GM19372 (cell line): ENCODE measurements at regions not wholly inside any gene's neighbourhood (a gene's known extent, or its start where the extent isn't known, plus 50 kb on each side); places are given as distances from the start of the nearest gene placed in this dataset.
"Not testable (repeated sequence)": the region's sequence is repeated elsewhere in the genome, so short reads cannot be mapped to it uniquely, and the experiment has no call there.

Source experiments
- ATAC-seq: cut with Tn5 transposase; IDR thresholded peaks from one replicate; pipeline ENCODE4 v1.9.1; 2021; ENCODE audit warnings: mild to moderate bottlenecking, low read depth, moderate library complexity; ENCODE audit not compliant: unreplicated experiment

DNA sequence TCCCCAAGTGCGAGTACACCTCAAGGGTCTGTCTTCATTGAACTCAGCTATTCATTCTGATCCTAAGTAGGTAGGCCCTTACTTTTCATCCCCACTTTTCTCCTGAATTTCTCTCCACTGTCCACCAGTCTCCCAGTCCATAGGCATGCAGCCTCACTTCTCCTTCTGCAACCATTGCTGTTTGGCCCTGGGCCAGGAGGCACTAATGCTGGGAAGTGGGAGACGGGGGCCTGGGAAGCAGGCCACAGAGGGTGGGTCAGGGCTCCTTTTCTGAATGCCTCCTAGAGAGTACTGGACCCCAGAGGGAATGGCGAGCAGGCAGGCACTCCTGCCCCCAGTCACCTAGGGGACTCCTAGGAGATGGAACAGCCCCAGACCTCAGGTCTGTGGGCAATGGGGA lies 203.5 kb upstream of the RPL34 start:
- ATAC-seq, result no peak

DNA sequence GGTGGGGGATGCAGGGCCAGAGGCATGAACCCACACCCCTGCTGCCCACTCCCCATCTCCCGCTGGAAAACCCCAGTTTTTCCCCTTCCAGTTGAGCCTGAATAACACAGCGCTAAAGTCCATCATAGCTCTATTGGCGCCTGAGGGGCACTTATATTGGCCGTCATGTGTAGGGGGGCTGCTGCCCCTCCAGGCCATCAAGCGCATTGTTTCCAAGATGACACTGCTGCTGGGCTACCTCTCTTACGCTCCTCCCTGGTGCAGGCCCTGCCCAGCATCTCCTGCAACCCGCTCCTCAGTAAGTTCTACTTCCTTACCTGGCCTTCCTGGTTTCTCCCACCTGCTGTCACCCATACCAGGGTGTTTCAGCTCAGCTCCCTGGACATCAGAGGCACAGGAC lies 205.0 kb upstream of the RPL34 start:
- no peak for ATAC-seq

DNA sequence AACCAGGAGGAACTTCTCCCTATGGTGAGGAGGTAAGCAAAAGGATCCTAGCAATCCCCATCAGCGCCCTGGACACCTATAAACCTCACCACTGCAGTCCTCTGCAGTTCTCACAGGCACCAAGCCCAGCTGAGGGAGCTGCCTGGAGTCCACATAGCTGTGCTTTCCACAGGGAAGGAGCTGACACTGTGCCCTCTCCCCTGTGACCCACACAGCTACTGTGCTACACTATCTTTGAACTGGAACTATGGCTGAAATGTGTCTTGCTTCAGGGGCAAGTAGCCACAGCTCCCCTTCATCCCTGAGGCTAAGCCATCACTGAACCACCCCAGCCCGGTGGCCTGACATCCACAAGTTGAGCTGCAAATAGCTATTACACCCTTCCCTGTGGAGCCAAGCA lies 208.5 kb upstream of the RPL34 start:
- no peak for ATAC-seq

DNA sequence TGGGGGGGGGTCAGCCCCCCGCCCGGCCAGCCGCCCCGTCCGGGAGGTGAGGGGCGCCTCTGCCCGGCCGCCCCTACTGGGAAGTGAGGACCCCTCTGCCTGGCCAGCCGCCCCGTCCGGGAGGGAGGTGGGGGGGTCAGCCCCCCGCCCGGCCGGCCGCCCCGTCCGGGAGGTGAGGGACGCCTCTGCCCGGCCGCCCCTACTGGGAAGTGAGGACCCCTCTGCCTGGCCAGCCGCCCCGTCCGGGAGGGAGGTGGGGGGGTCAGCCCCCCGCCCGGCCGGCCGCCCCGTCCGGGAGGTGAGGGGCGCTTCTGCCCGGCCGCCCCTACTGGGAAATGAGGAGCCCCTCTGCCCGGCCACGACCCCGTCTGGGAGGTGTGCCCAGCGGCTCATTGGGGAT lies 210.7 kb upstream of the RPL34 start:
- not testable (repeated sequence) for ATAC-seq

DNA sequence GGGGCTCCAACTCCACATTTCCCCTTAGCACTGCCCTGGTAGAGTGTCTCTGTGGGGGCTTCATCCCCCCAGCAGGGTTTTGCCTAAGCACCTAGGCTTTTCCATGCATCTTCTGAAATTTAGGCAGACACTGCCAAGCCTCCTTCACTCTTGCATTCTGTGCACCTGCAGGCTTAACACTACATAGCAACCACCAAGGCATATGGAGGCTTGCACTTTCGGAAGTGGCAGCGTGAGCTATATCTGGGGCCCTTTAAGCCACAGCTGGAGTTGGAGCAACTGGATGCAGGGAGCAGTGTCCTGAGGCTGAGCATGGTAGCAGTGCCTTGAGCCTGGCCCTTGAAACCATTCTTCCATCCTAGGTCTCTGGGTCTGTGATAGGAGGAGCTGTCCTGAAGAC lies 214.8 kb upstream of the RPL34 start:
- no peak for ATAC-seq

DNA sequence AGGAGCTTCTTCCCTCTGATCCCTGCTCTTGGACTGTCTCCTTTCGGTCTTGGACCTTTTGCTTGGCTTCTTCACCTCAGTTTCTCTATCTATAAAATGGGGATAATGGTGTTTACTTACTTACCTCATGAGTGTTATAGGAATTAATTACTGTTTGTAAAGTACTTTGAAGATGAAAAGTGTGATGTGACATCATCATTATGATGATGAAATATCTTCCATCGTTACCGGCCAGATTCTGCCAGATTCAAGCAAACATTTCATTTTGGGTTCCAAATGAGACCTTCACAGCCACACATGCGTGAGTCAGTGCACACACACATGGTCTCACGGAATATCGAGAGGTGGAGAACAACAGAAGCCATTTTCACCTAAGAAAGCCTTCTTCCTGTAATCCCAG lies 220.1 kb upstream of the RPL34 start:
- no peak for ATAC-seq

DNA sequence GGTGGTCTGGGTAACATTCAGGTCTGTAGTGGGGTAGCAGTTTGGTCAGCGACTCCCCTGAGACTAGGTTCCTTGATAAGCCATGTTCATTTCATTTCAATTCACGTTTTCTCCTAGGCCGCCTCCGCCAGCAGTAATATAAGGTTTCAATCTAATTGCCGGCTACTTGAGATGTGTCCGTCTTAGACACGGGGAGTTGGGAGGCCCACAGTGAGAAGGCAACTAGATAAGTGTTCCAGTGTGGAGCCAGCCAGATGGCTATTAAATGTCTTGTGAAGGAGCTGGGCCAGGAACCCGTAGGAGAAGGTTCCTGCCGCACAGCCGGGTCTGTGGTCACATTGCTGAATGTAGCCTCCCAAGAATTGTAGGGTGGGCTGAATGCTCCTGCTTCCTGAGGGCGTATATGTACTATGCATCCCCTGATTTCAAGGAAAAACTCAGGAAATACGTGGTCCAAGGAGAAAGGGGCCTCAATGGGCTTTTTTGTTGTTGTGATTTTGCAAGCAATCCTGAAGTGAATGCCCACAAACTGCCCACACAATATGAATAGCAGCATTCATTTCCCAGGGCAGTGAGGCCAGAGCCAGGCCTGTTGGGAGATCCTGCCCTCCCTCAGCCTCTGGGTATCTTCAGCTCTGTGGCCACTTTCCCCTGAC lies 220.6 kb upstream of the RPL34 start:
- no peak for ATAC-seq

DNA sequence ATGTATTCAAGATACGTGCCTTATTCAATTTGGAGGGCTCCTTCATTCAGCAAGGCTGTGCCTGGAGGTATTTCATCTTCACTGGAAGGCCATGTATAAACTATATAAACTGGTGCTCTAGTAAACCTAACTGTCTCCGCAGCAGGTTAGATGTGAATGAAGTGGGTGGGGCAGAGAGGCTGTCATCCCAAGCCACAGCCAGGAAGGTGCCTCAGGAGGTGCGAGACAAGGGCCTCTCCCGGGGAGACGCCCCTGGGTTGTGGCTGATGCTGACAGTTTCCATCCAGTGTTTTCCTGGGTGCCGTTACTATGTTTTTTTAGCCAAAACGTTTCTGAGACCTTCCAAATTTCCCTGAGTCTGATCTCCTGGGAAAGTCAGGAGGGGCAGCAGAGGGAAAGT lies 221.5 kb upstream of the RPL34 start:
- no peak for ATAC-seq

DNA sequence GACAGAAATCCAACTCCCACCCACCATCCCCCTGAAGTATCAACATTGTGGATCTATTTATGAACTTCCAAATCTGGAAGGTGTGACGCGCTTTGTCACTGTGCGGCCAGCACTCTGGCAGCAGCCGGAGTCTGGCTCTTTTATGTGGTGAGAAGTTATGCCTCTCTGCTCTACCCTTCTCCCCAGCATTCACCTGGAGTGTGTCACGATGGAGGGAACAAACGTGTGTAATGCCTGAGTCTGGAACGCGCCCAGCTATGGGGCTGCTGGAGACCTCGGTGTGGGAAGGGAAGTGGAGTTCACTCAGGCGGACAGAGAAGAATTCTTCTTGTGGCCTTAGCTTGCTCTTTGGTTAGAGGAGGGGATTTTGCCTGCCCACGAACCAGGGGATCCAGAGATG lies 222.1 kb upstream of the RPL34 start:
- no peak for ATAC-seq

DNA sequence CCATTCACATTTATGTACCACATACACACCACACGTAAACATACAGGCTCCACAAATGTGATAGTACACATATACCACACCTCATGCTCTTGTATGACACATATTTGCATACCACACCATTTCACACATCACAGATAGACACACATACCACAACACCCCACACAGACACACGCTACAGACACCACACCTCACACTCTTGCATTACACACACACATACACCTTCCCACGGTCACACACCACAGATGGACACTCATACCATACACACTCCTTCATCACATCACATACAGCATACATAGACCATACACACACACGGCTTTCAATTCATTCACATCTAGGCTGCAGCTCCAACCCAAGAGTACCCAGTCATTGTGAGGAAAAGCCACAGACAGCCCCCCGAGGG lies 222.5 kb upstream of the RPL34 start:
- no peak for ATAC-seq

DNA sequence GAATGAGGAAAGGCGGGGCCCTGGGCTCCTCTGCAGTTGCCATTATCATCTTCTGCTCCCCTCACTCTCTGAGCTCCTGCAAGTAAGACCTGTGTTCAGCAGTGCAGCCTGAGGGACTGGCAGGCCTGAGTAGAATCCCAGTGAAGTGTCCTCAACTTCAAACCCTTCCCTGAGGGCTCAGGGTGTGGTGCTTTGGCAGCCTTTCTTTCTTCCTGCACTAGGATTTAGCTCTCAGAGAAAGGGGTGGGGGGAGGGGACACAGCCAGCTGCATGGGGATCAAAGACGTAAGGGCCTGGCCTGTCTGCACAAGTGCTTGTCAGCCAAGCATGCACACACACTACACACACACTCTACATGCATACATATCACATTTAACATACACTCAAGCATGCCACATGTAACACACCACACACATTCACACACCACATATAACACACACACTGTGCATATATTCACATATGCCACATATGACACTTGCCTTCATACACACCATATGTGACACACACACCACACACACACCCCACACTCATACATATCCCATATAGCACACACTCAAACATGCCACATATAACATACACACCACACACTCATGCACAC lies 223.4 kb upstream of the RPL34 start:
- ATAC-seq, result no peak

DNA sequence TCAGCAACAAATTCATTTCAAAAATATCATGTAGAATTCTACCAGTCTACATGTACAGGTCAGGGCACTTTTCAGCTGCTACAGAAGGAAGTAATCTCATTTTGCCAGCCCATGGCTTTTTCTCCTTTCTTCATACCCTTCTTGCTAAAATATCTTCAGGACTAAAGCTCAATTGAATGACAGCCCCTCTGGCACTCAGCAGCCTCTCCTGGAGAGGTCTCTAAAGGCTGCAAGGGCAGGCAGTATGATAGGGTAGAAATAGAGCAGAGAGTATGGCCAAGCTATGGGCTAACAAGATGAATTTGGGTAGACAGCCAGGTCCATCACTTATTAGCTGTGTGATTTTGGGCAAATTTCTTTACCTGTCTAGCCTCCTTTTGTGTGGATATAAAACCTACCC lies 224.6 kb upstream of the RPL34 start:
- ATAC-seq, result no peak

DNA sequence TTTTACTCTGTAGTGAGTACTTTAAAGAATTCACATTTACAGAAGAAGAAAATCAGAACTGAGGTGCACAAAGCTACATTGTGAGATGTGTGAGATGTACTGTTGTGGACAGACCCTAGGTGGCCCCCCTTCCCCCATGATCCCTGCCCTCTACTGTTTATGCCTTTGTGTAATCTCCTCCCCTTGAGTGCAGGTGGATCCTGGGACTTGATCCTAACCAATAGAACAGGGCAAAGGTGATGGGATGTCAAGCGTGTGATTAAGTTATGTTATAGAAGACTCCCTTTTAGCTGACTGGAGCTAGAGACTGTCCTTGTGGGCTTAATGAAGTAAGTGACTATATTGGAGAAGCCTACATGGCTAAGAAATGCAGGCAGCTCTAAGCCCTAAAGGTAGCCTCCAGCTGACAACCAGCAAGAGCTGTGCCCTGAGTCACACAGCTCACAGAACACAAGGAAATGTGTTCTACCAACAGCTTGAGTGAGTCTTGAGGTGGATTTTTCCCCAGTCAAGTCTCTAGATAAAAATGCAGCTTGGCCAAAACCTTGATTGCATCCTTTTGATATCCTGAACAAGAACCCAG lies 225.2 kb upstream of the LEF1 start:
- no peak for ATAC-seq

DNA sequence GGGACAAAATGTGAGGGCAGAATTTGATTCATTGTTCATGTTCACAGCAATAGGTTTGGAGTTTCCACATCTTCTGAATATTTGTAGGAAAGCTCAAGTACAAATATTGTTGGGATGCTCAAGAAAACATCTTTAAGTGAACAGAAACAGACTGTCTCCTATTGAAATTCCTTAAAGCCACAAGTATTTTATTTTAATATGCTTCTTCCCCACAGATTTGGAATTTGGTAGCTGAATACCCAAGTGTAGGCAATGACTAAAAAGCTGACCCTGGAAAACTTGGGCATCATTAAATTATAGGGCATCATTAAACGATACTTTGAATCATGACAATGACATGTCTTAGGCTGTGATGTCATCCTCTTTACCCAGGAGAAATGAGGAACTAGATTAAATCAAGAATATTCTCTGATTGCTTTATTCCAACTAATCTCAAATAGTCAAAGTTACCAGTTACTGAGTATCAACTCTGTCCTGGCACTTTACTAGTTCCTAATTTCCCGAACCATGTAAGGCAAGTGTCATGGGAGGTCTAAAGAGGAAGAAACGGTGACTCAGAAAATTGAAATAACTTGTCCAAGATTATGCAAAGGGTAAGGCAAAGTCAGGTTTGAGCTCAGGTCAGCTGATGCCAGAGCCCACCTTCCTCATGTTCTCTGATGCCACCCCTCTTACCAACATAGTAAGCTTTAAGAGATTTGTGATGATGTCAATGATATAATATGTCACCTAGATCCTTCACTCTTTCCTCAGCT lies 223.1 kb upstream of the LEF1 start:
- ATAC-seq, result no peak

DNA sequence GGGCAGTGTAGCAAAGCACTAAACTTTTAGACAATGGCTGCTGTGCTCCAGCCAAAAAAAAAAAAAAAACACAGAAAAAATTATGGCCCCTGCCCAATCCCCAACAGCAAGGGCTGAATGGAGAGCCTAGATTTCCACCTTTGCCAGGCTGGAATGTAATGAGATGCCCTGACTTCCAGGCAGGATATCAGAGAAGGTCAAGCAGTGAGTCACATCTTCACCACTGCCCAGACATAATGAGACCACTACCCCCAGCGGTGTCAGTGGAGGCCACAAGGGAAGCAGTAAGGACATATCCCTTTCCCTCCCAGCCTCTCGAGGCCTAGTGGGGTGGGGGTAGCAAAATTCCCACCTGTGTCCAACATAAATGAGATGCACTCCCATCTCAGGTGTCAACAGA lies 216.3 kb upstream of the LEF1 start:
- no peak for ATAC-seq

DNA sequence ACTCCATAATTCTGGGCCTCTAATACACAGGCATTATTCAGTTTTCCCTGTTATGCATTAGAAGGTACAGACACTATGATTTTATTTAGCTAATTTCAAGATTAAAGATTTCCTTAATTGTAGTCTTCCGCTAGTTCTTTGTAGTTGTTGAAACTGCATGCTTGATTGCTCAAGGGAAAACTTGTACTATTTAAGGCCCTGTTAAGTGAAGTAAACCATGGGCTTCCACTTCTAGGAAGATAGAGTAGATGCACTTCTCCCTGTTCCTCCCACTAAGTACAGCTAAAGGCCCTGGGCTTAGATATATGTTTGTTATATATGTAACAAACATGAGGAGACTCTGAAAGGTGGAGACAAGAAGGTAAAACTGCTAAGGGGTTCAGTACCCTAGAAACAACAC lies 215.8 kb upstream of the LEF1 start:
- no peak for ATAC-seq

DNA sequence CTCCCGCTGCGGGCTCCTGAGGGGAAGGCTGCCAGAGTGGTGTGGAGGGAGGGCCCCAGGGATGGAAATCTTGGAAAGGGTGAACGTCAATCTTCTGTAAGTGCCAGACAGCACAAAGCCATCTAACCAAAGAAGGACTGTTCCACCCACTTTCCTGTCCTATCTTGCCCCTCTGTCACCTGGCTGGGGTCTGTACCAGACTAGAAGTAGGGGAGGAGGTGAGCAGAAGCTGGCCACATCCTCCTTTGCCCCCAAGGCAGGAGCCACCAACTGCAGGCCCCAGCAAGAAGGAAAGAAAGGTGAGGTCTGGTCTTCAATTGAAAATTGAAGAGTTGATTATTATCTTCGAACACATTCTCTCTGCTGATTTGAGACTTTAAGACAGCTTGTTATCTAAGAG lies 214.4 kb upstream of the LEF1 start:
- ATAC-seq, result no peak

DNA sequence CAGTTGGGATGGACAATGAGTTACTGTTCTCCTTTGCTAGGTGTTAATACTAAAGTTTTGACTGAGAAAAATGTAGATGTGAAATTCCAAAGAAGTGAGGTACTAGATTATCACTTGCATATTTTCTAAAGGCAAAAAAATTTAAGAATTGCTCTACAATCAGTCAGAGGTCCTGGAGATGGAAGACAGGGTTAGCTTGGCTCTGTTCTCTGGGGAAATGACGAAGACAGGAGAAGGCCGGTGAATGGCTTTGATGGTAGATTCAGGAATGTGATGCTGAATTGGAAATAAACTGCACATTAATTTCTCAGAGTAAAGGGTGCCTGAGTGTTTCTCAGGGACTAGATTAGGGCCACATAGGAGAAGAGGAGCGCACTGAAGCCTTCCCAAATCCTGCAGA lies 214.0 kb upstream of the LEF1 start:
- ATAC-seq, result no peak

DNA sequence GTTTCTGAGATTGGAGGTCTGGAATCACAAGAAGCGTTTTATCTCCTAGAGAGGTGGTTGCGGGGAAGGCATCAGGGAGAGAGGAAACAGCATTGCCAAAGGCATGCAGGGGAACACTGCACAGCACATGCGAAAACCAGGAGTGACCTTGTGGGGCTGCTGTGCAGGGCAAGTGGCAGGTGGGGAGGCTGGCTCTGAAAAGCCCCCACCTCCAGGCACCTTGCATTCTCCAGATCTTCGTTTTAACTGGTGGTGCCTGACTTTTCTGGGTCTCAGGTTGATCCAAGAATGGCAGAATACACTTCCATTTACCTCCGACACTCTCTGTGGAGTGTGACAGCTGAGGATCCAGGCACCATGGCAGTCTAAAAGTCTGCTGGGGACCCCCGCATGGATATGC lies 209.4 kb upstream of the LEF1 start:
- no peak for ATAC-seq

DNA sequence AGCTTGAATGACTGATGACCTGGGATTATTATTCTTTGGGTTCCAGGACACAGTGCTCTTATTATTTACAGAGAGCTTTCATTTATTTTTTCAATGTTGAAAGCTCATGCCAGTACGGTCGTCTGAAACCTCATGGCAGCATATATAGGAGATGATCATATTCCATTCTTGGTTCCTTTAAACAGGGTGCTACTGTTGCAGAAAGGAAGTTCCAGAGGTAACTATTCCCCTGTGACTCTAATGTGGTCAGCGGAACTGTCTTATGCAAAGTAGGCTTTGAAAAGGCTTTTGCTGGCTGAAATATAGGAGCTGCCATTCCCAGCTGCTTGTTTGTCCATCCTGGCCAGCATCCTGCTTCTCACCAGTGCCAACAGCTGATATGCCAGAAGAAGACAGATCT lies 208.3 kb upstream of the LEF1 start:
- no peak for ATAC-seq

DNA sequence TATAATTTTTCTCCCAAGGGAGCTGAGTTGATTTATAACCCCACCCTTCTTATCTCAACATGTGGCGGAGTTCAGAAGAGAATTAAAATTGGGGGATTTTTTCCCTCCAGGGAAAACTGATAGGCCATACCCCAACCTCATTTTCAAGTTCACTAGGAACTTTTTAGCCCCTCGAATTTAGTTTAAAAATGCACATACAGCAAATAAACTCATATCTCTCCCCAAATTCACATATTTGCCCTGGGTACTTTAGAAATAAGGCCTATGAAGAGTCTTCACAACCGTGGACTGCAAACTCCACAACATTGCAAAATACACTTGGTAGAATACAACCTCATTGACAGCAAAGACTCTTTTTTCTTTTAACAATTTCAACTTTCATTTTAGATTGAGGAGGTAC lies 206.7 kb upstream of the LEF1 start:
- ATAC-seq, result no peak

DNA sequence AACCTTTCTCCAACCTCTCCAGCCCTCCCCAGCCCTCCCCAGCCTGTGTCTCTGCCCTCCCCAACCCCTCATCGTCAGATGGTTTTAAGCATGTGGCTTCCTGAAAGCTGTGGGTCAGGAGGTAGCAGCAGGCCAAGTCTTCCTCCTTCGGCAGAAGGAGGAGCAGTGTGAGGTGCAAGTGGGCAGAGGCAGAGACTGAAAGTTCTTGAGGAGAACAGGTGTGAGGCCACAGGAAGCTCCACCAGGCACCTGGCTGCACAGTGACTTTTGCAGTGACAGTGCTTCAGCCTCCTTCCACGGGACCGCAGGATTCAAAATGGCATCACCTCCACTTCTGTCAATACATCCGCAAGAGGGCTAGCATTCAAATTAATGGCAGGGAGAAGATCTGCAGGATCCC lies 203.9 kb upstream of the LEF1 start:
- ATAC-seq, result no peak
